ENCODE measurements at regions not wholly inside any gene's neighbourhood (a gene's known extent, or its start where the extent isn't known, plus 50 kb on each side); places are given as distances from the start of the nearest gene placed in this dataset.
"Not testable (repeated sequence)": the region's sequence is repeated elsewhere in the genome, so short reads cannot be mapped to it uniquely, and the experiment has no call there.

GRCh38 chr11:82396639-82397038 is 337.0 kb downstream of the FAM181B start:
- not testable (repeated sequence) for TF ChIP-seq POLR2A (IDR thresholded peaks at IDR 0.05; ENCODE audit: low read length); GATA1 (IDR thresholded peaks at IDR 0.05; ENCODE audit: low read depth, low read length)
